ENCODE measurements at regions not wholly inside any gene's neighbourhood (a gene's known extent, or its start where the extent isn't known, plus 50 kb on each side); places are given as distances from the start of the nearest gene placed in this dataset.

DNA sequence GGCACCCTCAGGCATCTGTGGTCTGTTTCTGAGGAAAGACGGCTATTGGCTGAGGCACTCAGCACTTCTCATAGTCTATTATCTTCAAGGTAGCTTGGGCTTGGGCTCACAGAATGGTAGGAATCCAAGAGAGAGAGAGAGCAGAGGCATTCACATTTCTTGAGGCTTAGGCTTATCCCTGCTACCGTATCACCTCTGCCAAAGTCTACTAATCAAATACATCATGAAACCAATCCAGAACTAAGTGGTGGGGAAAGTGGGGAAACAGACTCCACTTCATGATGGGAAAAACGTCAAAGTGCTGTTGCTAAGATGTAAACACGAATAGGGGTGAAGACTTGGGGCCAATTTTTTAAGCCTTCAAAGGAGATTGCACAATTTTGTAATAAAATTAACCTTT, 271.1 kb upstream of the SEMA3D start:
- TF ChIP-seq, protein P1, sequence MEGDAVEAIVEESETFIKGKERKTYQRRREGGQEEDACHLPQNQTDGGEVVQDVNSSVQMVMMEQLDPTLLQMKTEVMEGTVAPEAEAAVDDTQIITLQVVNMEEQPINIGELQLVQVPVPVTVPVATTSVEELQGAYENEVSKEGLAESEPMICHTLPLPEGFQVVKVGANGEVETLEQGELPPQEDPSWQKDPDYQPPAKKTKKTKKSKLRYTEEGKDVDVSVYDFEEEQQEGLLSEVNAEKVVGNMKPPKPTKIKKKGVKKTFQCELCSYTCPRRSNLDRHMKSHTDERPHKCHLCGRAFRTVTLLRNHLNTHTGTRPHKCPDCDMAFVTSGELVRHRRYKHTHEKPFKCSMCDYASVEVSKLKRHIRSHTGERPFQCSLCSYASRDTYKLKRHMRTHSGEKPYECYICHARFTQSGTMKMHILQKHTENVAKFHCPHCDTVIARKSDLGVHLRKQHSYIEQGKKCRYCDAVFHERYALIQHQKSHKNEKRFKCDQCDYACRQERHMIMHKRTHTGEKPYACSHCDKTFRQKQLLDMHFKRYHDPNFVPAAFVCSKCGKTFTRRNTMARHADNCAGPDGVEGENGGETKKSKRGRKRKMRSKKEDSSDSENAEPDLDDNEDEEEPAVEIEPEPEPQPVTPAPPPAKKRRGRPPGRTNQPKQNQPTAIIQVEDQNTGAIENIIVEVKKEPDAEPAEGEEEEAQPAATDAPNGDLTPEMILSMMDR (IDR thresholded peaks at IDR 0.05): no peak
- no peak for TF ChIP-seq POLR2A (IDR thresholded peaks at IDR 0.05)

Measured in heart left ventricle (tissue), 13 donors.